HG03103 (cell line): ENCODE measurements at regions not wholly inside any gene's neighbourhood (a gene's known extent, or its start where the extent isn't known, plus 50 kb on each side); places are given as distances from the start of the nearest gene placed in this dataset.

Experiments used
- ATAC-seq: cut with Tn5 transposase; IDR thresholded peaks from one replicate; pipeline ENCODE4 v1.9.1; 2021; ENCODE audit warnings: low read depth; ENCODE audit not compliant: unreplicated experiment

DNA sequence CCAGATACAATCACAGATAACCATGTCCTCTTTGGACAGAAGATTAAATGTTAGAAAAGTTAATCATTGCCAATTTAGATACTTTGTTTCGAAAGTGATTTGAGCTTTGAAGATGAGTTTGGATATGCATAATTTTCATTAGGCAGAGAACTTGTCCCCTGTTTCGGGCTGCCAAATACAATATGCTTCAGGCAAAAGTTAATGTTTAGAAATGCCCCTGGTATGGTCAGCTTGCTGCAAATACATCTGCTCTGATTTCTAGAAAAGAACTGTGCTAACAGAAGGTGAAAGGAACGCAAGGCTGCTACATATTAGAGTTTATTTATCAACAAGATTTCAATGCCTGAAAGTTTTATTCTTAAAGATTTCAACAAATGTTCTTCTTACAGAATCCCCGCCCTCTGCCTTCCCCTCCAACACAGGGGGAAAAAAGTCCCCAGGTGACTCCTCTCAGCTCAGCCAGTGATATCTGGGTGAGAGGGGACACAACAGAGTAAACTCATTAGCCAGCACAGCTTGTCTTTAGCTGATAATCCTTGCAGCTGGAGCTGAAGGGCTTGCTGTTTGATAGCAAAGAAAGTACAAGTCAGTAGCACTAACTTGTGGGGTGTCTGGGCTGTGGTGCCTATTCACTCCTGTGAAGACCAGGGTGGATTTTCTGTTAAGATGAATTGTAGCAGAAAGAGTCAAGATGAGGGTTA is 435.7 kb downstream of the DMAC1 start:
- ATAC-seq: no peak

DNA sequence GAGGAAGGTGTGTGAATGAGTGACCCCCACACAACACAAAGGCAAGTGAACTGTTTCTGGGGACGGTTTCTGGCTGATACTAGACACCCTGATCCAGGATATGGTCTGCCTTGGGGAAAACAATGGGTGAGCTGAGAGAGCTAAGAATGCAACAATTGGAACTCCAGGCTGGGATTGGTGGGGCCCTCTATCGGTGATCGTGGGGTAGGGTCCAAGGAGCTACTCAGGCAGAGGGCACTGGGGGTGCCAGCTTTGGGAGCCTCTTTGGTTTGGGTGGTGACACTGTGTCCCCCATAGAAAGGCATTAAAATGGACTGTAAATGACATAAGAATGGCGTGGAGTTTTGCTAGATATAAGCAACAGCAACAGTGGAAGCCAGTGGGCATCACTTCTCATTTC is 439.1 kb downstream of the DMAC1 start:
- no peak for ATAC-seq

DNA sequence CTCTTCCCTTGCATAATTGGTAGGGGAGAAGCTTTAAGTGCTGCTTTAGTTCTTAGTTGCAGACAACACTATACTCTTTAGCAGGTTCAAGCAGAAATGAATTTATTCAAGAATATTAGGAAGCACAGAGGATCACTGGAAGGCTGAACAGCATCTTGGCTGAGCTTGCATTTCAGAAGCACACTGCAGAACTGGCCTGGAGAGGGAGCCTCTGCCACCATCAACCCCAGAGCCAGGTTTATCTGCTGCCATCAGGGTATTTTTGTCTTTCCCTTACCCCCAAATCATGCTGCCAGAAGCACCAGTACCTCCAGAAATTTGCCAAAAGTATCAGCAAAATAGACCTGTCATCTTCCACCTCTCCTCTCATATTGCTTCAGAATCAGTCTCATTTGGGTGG is 440.7 kb downstream of the DMAC1 start:
- no peak for ATAC-seq

GRCh38 chr9:7354704-7355103 is 444.9 kb downstream of the DMAC1 start:
- ATAC-seq: no peak

- ATAC-seq: no peak
Measured at GRCh38 chr9:7348692-7349091, 450.9 kb downstream of the DMAC1 start.

- ATAC-seq: no peak
Measured at GRCh38 chr9:7347556-7347955, 452.0 kb downstream of the DMAC1 start.

DNA sequence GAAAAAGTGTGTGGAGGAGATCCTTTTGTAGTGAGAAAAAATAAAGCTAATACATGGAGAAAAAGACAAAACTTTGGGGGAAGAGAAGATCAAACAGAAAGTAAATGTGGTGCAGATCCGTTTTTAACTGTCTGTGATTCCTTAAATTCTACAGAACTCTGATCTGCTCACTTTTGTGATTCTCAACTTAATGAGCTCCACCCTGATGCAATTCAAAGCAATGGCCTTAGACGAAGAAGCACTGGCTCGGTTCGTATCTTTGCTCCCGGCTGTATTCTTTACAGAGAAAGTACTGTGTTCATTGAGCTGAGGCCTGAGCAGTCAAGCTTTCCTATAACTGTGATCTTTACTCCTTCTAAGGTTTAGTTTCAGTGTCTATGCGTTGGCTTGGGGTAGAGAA is 453.4 kb downstream of the DMAC1 start:
- no peak for ATAC-seq

DNA sequence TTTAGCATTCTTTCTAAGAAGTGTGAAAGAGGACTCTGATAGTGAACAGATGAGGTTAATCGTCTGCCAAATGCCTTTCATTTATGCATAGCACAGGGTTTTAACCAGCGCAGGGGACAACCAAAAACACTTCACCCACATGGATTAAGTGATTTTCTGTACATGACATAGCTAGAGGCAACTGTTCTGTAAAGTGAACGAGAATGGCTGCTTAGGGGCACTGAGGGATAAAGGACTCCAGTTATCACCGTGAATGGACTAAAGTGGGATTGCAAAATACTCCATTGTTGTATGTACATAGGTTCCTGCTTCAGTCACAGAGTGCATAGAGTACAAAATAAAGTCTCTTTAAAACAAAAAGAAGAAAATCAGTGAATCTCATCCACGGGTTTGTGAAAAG is 456.8 kb downstream of the DMAC1 start:
- no peak for ATAC-seq

- peak; percentile 72 for ATAC-seq
Measured at GRCh38 chr9:7342229-7342628, 457.3 kb downstream of the DMAC1 start.

- ATAC-seq: peak; percentile 31
Measured at GRCh38 chr9:7341571-7341970, 458.0 kb downstream of the DMAC1 start.

DNA sequence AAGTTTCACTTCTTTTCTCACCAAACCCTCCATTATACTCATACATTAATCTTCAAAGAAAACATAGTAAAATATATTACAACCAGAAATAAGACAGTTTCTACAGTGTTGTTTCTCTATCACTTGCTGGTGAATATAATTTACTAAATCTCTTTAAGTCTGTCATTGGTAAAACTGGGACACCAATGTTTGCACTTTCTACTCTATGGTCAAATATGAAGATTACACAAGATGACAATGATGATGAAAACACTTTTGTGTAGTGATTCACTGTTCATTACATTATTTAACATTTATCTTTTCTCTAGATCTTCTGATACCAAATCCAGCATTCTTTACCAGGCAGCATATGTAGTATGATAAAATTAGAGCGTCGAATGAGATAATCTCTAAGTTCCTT is 459.1 kb downstream of the DMAC1 start:
- ATAC-seq: no peak

GRCh38 chr9:7338586-7339281 is 460.8 kb downstream of the DMAC1 start:
- ATAC-seq: no peak

DNA sequence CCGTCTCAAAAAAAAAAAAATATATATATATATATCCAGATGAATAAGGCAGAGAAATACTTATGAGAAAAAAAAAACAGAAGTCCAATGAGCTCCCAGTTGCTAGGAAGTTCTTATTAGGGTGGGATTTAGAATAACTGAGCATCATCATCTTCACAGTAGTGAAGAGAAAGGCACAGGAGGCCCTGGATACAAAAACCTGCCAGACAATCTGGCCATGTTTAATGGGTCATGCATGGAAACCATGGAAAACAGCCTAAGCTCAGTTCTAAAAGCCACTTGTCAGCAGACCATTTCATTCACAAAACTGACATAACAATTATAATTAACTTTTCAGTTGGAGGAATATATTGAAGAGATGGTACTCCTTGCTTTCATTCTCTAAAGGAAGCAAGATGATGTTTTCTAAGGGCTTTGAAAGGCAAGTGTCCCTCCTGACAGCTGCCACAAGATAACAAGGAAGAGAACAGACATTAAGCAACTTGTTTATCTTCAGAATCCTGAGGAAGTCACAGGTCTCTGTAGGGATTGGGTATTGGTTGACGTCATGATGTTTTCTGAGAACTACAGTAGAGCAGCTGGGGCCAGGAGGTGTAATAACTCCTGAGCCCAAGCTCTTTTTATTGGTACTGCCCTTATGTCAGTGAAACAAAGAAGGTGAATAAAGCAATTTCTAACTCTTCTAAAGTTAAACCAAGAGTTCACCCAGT is 463.1 kb downstream of the DMAC1 start:
- ATAC-seq: no peak

GRCh38 chr9:7333719-7334118 is 465.9 kb downstream of the DMAC1 start:
- ATAC-seq: no peak

GRCh38 chr9:7332780-7333179 is 466.8 kb downstream of the DMAC1 start:
- ATAC-seq: no peak

DNA sequence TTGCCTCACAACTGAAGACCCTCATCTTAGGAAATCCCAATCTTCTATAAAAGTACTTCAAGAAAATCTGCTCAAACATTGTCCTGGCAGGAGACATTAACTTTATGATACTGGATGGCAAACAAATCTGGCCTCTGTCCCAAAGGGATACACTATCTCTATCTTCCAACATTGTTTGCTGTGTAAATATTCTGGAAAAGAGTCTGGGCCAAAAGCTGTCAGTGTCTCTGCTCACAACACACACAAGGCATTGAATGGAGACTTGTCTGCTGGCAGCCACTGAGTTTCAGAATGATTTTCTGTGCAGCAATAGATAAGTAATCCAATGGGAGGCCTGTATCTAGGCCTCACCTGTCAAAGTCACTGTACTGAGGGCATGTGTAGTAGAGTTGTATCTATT is 471.1 kb downstream of the DMAC1 start:
- no peak for ATAC-seq

GRCh38 chr9:7325995-7326394 is 473.6 kb downstream of the DMAC1 start:
- no peak for ATAC-seq

DNA sequence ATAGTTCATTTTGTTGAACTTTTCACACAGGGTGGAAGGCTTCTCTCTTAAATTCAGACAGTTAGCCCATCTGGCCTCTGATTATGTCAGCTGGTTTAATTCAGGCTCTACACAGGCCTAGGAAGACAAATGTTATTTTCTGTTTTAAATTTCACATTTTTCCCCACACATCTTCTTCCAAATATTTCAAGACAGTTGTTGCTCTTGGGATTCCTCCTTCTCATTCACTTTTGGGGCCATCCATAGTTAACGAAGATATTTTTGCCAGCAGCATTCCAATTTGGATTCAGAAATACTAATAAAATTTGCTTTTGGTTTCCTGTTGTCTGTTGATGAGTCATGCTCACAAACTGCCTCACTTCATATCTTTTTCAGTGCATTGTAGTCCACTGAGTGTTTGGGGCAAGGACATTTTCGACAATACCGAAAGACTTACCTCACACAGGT is 475.4 kb downstream of the DMAC1 start:
- no peak for ATAC-seq

DNA sequence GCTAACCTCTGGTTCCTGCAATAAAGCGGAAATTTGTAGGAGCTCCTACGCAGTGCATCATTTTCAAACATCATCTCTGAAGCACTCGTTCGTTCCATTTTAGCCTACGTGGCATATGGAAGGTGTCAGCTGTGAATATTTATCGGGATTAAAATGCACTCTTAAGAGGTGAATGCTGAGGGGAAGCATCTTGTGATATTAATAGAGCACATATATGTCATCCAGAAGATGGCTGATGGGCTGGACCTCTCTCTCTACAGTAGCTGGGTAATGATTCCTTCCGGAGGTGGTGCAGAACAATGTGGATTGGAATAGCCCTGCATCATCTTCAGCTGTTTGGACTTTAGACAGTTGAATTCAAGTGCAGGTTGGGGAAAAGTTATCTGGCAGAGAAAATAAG is 478.7 kb downstream of the DMAC1 start:
- no peak for ATAC-seq

- ATAC-seq: no peak
Measured at GRCh38 chr9:7320139-7320538, 479.4 kb downstream of the DMAC1 start.

- ATAC-seq: no peak
Measured at GRCh38 chr9:7318920-7319319, 480.7 kb downstream of the DMAC1 start.

GRCh38 chr9:7316967-7317366 is 482.6 kb downstream of the DMAC1 start:
- ATAC-seq: no peak
